PC-3 (cell line): ENCODE measurements at regions not wholly inside any gene's neighbourhood (a gene's known extent, or its start where the extent isn't known, plus 50 kb on each side); places are given as distances from the start of the nearest gene placed in this dataset.

Experiments
- ATAC-seq: fragments of 200-7000 bp; cut with Tn5 transposase; 2 replicates; pipeline ENCODE4 v1.9.1; 2020; ENCODE audit warnings: mild to moderate bottlenecking, moderate library complexity
- BruUV-seq: library from RNA; stranded (reverse); fragments of 400-500 nt; replicated peaks from 2 replicates; lab custom pipeline; 2021; lab: Mats Ljungman, UMichigan
- CTCF ChIA-PET: fragments of 300-600 bp; sonication (Branson Sonifier 250); formaldehyde crosslinking; loops from one replicate; lab custom pipeline; 2022; ENCODE audit warnings: antibody characterized with exemption; lab: Charles Lee
- POLR2A ChIA-PET: fragments of 300-600 bp; sonication (Branson Sonifier 250); formaldehyde crosslinking; loops from one replicate; lab custom pipeline; 2022; ENCODE audit warnings: antibody characterized with exemption; ENCODE audit not compliant: unreplicated experiment; lab: Charles Lee
- DNase-seq: peaks from one replicate; pipeline ENCODE4 v3.0.0-alpha.2; 2015
- H2AFZ ChIP-seq: fragments of 300-600 bp; sonication (generic); 2 replicates; pipeline ENCODE4 v1.6.0; 2016; ENCODE audit warnings: antibody characterized with exemption, low read length
- H3F3A ChIP-seq: fragments of 300-600 bp; sonication (generic); one replicate; pipeline ENCODE4 v1.6.0; 2017; ENCODE audit warnings: antibody characterized with exemption, low read length, control low read depth, mild to moderate bottlenecking; ENCODE audit not compliant: unreplicated experiment
- H3K27ac ChIP-seq: fragments of 300-600 bp; sonication (generic); 2 replicates; pipeline ENCODE4 v1.5.1; 2016; ENCODE audit warnings: mild to moderate bottlenecking, low read length
- H3K27me3 ChIP-seq: fragments of 300-600 bp; sonication (generic); 2 replicates; pipeline ENCODE4 v1.6.1; 2016; ENCODE audit warnings: low read length, mixed read lengths
- H3K36me3 ChIP-seq: fragments of 300-600 bp; sonication (generic); 2 replicates; pipeline ENCODE4 v1.6.1; 2016; ENCODE audit warnings: low read depth, mixed run types, low read length, mixed read lengths
- H3K4me1 ChIP-seq: fragments of 300-600 bp; sonication (generic); 2 replicates; pipeline ENCODE4 v1.5.1; 2016; ENCODE audit warnings: low read length; ENCODE audit not compliant: insufficient read depth
- H3K4me2 ChIP-seq: fragments of 300-600 bp; sonication (generic); 2 replicates; pipeline ENCODE4 v1.6.0; 2016; ENCODE audit warnings: low read length
- H3K4me3 ChIP-seq: fragments of 300-600 bp; sonication (generic); 2 replicates; pipeline ENCODE4 v1.5.1; 2016; ENCODE audit warnings: mild to moderate bottlenecking, low read length, mixed read lengths
- H3K79me2 ChIP-seq: fragments of 300-600 bp; sonication (generic); 2 replicates; pipeline ENCODE4 v1.6.1; 2017; ENCODE audit warnings: low read length, mixed read lengths
- H3K9ac ChIP-seq: fragments of 300-600 bp; sonication (generic); 2 replicates; pipeline ENCODE4 v1.6.0; 2016; ENCODE audit warnings: mild to moderate bottlenecking, low read length
- H3K9me2 ChIP-seq: fragments of 300-600 bp; sonication (generic); replicated peaks from 2 replicates; pipeline ENCODE4 v1.6.1; 2016; ENCODE audit warnings: mixed run types, low read length, mixed read lengths
- H3K9me3 ChIP-seq: fragments of 300-600 bp; sonication (generic); 2 replicates; pipeline ENCODE4 v1.6.1; 2016; ENCODE audit warnings: low read length, mixed read lengths
- H4K20me1 ChIP-seq: fragments of 300-600 bp; sonication (generic); 2 replicates; pipeline ENCODE4 v1.6.1; 2016; ENCODE audit warnings: low read length, mixed read lengths
- CTCF ChIP-seq: fragments of 300-600 bp; sonication (generic); conservative IDR thresholded peaks from 2 replicates; pipeline ENCODE4 v1.5.1; 2017; ENCODE audit warnings: antibody characterized with exemption, low read depth, mild to moderate bottlenecking, low read length
- EZH2 ChIP-seq: fragments of 300-600 bp; sonication (generic); IDR thresholded peaks from one replicate; pipeline ENCODE4 v1.6.1; 2017; ENCODE audit warnings: antibody characterized with exemption, mild to moderate bottlenecking, low read length; ENCODE audit not compliant: unreplicated experiment
- EZH2phosphoT487 ChIP-seq: fragments of 300-600 bp; sonication (generic); IDR thresholded peaks from 2 replicates; pipeline ENCODE4 v1.6.1; 2018; ENCODE audit warnings: mild to moderate bottlenecking, antibody characterized with exemption, low read length, borderline replicate concordance
- intact Hi-C: fragments of 100-400 bp; cut with micrococcal nuclease; formaldehyde crosslinking; loops from 2 replicates; pipeline ENCODE4 v1.9.0; 2023

GRCh38 chr2:167607211-167607610, 640.2 kb downstream of the STK39 start:
- no peaks in the 10 kb centered on the region for H4K20me1 ChIP-seq
- H3K4me2 ChIP-seq: no peak overlapping the region
- no peaks in the 10 kb centered on the region for H3K4me1 ChIP-seq
- H3K9ac ChIP-seq: no peak overlapping the region
- H3K9me3 ChIP-seq: no peaks in the 10 kb centered on the region
- H2AFZ ChIP-seq: no peak overlapping the region
- intact Hi-C loops: no loop called here
- ATAC-seq (no peak), DNase-seq (no peak)
- TF ChIP-seq EZH2phosphoT487 (no peak), EZH2 (no peak), CTCF (no peak)
- BruUV-seq: no TSS peak
- no peaks in the 10 kb centered on the region for H3K79me2 ChIP-seq
- H3K4me3 ChIP-seq: no peak overlapping the region
- ChIA-PET POLR2A (no interaction called here), CTCF (no interaction called here)
- no peaks in the 10 kb centered on the region for H3K27me3 ChIP-seq
- no peak overlapping the region for H3K27ac ChIP-seq
- H3K9me2 ChIP-seq: no peaks in the 10 kb centered on the region
- no peaks in the 10 kb centered on the region for H3K36me3 ChIP-seq
- H3F3A ChIP-seq: no peaks in the 10 kb centered on the region

- ChIA-PET POLR2A (no interaction called here), CTCF (no interaction called here)
- no peak overlapping the region for H3K9ac ChIP-seq
- H4K20me1 ChIP-seq: no peaks in the 10 kb centered on the region
- no peaks in the 10 kb centered on the region for H3K36me3 ChIP-seq
- no peaks in the 10 kb centered on the region for H3K4me1 ChIP-seq
- BruUV-seq: no TSS peak
- no peak overlapping the region for H3K27ac ChIP-seq
- DNase-seq (no peak), ATAC-seq (no peak)
- no peaks in the 10 kb centered on the region for H3K9me2 ChIP-seq
- intact Hi-C loops: no loop called here
- no peak overlapping the region for H3K4me3 ChIP-seq
- H3K27me3 ChIP-seq: peaks cover 3% of the 10 kb centered on the region; the same call in 1 of the 2 replicates
- no peaks in the 10 kb centered on the region for H3F3A ChIP-seq
- H2AFZ ChIP-seq: no peak overlapping the region
- no peaks in the 10 kb centered on the region for H3K79me2 ChIP-seq
- H3K9me3 ChIP-seq: no peaks in the 10 kb centered on the region
- no peak for TF ChIP-seq CTCF
- no peak for TF ChIP-seq EZH2
- TF ChIP-seq EZH2phosphoT487: no peak
- no peak overlapping the region for H3K4me2 ChIP-seq
Observed at GRCh38 chr2:167602122-167602521, 645.3 kb downstream of the STK39 start.

DNA sequence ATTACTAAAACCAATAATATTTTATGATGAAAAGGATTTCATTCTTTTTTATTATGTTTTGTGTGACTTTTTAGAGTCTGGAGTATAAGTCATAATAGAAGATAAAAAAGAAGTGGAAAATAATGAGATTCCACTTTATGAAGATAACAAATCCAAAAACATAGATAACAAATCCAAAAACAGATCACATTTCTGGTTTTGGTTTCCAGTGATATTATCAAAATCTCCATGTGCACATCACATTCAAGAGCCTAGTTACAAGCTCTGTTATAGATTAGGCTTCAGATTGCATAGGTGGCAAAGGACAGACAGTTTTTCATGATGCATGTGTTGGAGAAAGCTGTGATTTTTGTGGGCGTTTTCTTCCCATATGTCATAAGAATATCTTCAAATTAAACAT, 648.2 kb downstream of the STK39 start:
- ChIA-PET CTCF (no interaction called here), POLR2A (no interaction called here)
- no peak for TF ChIP-seq CTCF
- no peak for TF ChIP-seq EZH2
- TF ChIP-seq EZH2phosphoT487: no peak
- Histone ChIP-seq H4K20me1 (no peaks in the 10 kb centered on the region), H3K36me3 (no peaks in the 10 kb centered on the region), H3K9me3 (no peaks in the 10 kb centered on the region), H3F3A (no peaks in the 10 kb centered on the region), H2AFZ (no peak overlapping the region), H3K27me3 (peaks cover 3% of the 10 kb centered on the region; the same call in 1 of the 2 replicates), H3K27ac (no peak overlapping the region), H3K9me2 (no peaks in the 10 kb centered on the region), H3K79me2 (no peaks in the 10 kb centered on the region), H3K4me1 (no peaks in the 10 kb centered on the region), H3K4me3 (no peak overlapping the region), H3K9ac (no peak overlapping the region), H3K4me2 (no peak overlapping the region)
- DNase-seq (no peak), ATAC-seq (no peak)
- intact Hi-C loops: no loop called here
- no TSS peak for BruUV-seq
